GM06990 (cell line): ENCODE measurements at regions not wholly inside any gene's neighbourhood (a gene's known extent, or its start where the extent isn't known, plus 50 kb on each side); places are given as distances from the start of the nearest gene placed in this dataset.

Experiments
- DNase-seq: peaks from one replicate; pipeline ENCODE4 v3.0.0-alpha.2; 2011; ENCODE audit not compliant: insufficient read length; ENCODE audit errors: extremely low read depth
- H3K27me3 ChIP-seq: replicated peaks from 2 replicates; pipeline ENCODE4 v1.6.0; 2011; ENCODE audit warnings: low read length; ENCODE audit not compliant: control insufficient read depth, insufficient read depth
- H3K36me3 ChIP-seq: 2 replicates; pipeline ENCODE4 v1.5.1; 2011; ENCODE audit warnings: low read length; ENCODE audit not compliant: control insufficient read depth, insufficient read depth
- H3K4me3 ChIP-seq: replicated peaks from 2 replicates; pipeline ENCODE4 v1.5.1; 2011; ENCODE audit warnings: low read depth, mild to moderate bottlenecking, control low read depth, low read length
- TF ChIP-seq, protein P1 (sequence below): IDR thresholded peaks from 2 replicates; pipeline ENCODE4 v1.5.1; 2011; ENCODE audit warnings: low read length, control low read depth, mild to moderate bottlenecking, inconsistent platforms; ENCODE audit not compliant: insufficient read depth, poor library complexity, severe bottlenecking

GRCh38 chr2:66660804-66661203 lies 225.9 kb downstream of the MEIS1 start:
- H3K36me3 ChIP-seq = no peaks in the 10 kb centered on the region
- DNase-seq = no peak
- no peak overlapping the region for H3K4me3 ChIP-seq
- H3K27me3 ChIP-seq = no peaks in the 10 kb centered on the region
- TF ChIP-seq, protein P1, sequence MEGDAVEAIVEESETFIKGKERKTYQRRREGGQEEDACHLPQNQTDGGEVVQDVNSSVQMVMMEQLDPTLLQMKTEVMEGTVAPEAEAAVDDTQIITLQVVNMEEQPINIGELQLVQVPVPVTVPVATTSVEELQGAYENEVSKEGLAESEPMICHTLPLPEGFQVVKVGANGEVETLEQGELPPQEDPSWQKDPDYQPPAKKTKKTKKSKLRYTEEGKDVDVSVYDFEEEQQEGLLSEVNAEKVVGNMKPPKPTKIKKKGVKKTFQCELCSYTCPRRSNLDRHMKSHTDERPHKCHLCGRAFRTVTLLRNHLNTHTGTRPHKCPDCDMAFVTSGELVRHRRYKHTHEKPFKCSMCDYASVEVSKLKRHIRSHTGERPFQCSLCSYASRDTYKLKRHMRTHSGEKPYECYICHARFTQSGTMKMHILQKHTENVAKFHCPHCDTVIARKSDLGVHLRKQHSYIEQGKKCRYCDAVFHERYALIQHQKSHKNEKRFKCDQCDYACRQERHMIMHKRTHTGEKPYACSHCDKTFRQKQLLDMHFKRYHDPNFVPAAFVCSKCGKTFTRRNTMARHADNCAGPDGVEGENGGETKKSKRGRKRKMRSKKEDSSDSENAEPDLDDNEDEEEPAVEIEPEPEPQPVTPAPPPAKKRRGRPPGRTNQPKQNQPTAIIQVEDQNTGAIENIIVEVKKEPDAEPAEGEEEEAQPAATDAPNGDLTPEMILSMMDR = no peak

DNA sequence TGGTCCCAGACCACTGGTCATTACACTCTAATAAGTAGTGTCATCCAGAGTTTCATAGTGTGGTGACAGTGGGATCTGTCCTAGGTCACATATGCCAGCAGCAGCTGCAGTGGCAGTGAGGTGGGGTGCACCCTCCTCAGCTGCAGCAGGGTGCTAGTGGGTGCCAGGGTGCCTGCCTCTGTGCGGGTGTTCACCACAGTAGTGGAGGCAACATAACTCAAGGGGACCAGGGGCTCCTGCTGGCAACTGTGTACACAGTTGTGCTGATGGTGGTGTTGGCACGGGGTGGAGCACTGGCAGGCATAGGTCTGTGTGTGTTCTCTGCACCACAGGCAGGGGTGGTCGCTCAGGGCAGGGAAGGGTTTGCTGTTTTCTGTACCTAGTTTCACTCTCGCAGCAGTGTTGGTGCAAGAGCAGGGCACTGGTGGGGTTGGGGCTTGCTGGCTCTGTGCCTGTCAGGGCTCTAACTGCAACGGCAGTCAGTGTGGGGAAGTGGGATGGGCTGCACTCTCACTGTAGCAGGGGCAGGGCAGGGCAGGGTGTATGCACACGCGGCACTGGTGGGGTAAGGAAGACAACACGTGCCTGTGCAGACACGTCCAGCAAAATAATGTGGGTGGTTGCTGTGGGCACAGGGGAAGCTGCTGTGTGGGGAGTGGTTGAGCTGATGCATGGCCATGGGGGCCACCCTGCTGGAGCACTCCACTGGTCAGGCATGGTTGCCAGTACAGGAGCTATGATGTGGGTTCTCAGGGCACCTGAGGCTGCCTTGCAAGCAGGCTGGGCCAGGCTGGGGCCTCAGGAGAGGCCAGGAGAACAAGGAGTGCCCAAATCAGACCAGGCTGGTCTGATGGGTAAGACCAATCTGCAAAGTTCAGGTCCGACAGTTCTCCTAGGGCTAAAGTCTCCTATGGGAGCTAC lies 226.6 kb downstream of the MEIS1 start:
- TF ChIP-seq, protein P1 = no peak
- Histone ChIP-seq H3K4me3 (no peak overlapping the region), H3K27me3 (no peaks in the 10 kb centered on the region), H3K36me3 (no peaks in the 10 kb centered on the region)
- DNase-seq = no peak

DNA sequence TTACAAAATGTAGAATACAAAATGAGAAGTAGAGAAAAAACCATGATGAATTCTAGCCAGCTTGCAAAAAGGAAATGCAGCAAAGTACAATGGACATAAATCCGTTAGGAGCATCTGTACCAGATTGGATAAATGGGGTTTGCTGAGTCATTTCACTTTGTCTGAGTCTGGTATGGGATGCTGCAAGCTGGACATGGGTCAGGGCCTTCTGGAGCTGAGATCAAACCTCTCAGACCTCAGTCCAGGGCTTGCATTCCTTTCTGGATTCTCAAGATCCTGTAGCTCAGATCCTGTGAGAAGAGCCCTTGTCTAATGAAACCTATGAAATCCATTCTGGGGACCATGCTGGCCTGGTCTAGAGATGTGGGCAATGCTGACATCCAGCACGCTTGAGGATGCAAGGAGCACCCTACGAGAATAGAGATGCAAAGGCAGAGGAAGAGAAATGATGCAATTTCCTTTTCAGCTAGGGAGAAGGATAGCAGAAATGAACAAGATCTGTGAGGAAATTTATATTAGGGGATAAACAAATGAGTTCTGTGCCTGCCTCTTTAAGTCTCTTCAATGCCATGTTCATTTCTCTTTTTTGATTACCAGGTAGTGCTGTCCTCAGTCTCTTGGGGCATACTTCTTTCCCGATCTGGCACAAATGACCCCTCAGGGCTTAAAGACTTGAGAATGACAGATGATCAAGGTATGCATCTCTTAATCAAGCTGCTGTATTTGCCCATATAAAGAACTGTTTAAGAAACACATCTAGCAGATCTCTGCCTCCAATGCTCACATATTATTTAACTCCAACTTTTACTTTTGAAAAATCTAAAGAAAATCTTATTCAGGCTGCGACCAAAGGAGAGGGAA lies 230.4 kb downstream of the MEIS1 start:
- Histone ChIP-seq H3K36me3 (no peaks in the 10 kb centered on the region), H3K27me3 (no peaks in the 10 kb centered on the region), H3K4me3 (no peak overlapping the region)
- no peak for DNase-seq
- TF ChIP-seq, protein P1 = no peak

DNA sequence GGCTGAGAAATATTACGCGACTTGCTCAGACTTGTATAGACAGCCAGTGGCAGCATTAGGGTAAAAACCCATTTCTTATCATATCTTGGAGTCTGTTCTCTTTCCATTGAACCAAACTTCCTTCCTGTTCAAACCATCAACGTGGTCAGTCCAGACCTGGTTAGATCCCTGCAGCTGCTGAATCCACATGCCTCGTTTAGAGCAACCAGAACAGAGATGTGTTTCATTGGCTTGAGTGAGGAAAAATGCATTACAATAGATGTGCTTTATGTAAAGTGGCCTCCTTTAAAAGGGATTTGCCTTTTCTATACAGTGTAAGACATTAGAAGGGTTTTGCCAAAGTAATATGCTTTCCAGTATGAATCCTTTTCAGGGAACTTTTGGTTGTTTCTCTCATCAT lies 232.4 kb downstream of the MEIS1 start:
- TF ChIP-seq, protein P1 = no peak
- H3K36me3 ChIP-seq = no peaks in the 10 kb centered on the region
- DNase-seq = no peak
- no peaks in the 10 kb centered on the region for H3K27me3 ChIP-seq
- no peak overlapping the region for H3K4me3 ChIP-seq

DNA sequence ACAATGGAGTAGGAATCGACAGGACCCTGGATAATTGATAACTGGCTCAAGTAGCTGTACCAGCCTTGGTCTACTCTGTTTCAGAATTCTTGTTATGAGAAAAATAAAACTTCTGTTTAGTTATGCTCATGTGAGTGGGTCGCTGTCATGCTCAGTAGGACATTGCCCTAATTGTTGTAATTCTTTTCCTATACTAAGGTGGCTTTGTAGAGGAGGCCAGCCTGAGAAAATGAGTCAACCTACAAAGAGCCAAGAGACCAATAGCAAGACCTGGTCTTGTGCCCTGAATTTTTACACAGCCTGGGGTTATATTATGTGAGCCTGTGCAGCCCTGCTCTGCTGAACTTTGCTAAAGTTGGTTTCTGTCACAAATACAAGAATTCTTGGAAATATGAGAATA lies 238.4 kb downstream of the MEIS1 start:
- Histone ChIP-seq H3K4me3 (no peak overlapping the region), H3K27me3 (no peaks in the 10 kb centered on the region), H3K36me3 (no peaks in the 10 kb centered on the region)
- no peak for DNase-seq
- TF ChIP-seq, protein P1 = no peak
